ENCODE measurements at regions not wholly inside any gene's neighbourhood (a gene's known extent, or its start where the extent isn't known, plus 50 kb on each side); places are given as distances from the start of the nearest gene placed in this dataset.
"Not testable (repeated sequence)": the region's sequence is repeated elsewhere in the genome, so short reads cannot be mapped to it uniquely, and the experiment has no call there.

DNA sequence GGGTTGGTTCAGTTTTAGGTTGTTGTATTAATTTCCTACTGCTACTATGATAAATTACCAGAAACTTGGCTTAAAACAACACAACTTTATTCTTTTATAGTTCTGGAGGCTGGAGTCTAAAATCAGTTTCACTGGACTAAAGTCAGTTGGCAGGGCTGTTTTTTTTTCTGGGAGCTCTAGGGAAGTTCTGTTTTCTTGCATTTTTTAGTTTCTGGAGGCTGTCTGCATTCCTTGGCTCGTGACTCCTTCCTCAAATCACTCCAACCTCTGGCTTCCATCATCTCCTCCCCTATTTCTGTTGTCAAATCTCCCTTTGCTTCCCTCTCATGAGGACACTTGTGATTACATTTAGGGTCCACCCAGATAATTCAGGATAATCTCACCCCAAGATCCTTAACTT lies 51.3 kb upstream of the SUB1 start:
- DNase-seq, result no peak

DNA sequence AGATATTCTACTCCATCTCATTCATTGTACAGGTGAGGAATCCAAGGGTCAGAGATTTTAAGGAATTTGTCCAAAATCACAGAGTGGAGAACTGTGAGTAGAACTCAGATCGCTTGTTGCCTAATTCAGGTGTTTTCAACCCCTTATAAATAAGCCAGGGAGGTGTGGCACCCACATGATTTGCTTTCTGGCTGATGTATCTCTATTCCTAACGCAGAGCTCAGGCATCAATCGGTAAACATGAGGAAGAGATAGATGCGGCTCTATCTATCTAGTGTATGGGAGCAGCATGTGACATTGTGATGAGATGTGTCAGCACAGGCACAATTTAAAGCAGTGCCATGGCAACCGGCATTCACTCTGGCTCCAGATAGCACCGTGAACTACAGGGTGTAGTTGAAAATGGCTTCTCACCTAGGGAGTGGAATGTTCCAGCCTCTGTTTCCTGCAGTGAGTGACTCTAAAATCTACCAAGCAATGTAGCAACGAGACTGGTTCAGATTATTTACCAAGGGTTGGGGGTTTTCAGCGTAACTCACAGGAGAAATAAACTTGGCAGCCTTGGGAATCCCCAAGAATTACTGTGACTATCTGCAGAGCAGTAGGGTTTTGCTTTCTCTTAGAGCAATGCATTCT lies 53.4 kb upstream of the SUB1 start:
- DNase-seq, result peak in 4 of 5 donors; percentile 27 to 80 (median 48)

DNA sequence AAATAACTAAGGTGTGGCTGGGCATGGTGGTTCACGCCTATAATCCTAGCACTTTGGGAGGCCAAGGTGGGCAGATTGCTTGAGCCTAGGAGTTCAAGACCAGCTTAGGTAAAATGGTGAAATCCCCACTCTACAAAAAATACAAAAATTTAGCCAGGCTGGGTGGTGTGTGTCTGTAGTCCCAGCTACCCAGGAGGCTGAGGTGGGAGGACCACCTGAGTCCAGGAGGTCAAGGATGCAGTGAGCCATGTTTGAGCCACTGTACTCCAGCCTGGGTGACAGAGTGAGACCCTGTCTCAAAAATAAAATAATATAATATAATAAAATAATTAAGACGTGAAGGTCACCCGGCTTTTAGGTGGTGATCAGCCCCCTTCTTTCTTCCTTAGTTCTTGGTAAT lies 58.0 kb upstream of the SUB1 start:
- DNase-seq, result not testable (repeated sequence)

DNA sequence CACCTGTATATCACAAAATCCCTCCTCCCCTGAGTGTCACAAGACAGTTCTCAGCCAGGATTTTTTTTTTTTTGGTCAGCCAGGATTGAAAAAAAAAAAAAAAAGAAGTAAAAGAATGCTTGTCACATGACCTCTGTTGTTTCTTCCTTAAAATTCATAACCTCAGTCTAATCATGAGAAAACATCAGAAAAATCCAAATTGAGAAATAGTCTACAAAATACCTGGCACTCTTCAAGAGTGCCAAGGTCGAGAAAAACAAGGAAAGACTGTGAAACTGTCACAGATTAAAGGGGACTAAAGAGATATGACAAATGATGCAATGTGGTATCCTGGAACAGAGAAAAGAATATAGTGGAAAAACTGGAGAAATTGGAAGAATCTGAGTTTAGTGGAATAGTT lies 58.5 kb upstream of the SUB1 start:
- no peak for DNase-seq

DNA sequence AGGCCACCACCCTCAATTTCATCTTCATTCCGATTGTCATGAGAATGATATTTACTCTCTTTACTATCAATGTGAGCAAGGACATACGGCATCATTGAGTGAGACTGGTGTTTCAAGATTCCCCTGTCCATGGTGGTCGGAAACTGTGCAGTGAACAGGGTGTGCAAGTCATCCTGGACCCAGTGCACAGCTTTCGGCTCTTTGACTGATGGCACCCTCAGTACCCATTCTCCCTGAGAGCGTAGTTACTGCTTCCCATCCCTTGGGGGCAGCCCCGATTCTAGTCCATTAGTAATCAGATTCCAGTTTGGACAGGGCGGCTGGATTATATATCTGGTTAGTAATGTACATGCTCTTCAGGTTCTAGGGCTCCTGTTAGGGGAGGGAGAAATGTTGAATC lies 61.7 kb upstream of the SUB1 start:
- DNase-seq, result no peak

DNA sequence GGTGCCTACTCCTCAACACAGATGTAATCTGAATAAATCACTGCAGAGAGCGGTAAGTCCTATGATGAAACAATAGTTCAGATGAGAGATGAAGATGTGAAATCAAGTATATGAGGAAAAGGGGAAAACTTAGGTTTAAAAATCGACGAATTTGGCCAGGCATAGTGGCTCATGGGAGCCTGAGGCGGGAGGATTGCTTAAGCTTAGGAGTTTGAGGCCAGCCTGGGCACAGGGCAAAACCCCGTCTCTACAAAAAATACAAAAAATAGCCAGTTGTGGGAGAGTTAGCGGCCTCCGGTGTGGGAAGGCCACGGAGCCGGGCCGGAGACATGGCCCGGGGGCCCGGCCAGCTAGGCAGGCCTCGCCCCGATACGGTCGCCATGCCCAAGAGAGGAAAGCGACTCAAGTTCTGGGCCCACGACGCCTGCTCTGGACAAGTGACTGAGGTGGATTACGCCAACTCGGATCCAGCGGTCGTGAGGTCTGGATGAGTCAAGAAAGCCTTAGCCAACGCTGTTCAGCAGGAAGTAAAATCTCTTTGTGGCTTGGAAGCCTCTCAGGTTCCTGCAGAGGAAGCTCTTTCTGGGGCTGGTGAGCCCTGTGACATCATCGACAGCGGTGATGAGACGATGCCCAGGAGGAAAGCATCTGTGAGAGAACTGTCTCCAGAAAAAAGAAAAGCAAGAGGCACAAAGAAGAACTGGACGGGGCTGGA lies 62.8 kb upstream of the SUB1 start:
- peak in 1 of 5 donors; percentile 63 for DNase-seq

DNA sequence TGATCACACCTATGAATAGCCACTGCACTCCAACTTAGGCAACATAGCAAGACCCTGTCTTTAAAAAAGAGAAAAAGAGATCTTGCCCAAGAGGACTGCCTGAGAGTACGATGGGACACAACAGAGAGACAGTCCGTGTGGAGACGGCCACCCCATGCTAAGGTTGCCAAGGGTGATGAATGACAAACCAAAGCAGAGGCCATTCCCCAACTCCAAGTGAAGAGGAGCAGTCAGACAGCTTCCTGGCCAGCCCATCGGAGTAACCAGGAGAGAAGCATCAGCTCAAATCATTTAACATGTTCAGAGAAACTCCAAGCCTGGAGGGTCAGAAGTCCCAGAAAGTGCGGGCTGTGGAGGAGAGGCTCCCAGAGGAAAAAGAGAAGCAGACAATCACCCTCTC lies 63.9 kb upstream of the SUB1 start:
- DNase-seq, result no peak

DNA sequence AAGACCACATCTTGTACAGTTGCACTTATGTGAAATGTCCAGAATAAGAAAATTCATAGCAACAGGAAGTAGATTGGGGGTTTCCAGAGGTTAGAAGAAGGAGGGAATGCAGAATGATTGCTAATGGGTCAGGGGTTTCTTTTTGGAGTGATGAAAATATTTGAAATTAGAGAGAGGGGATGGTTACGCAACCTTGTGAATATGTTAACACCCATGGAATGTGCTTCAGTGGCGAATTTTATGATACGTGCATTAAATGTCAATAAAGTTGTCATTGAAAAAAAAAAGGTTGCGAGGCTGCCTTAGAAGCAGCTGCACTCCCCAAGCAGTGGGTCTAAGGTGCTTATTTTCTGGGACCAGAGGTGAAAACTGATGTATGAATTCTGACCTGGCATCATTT lies 64.4 kb upstream of the SUB1 start:
- no peak for DNase-seq

DNA sequence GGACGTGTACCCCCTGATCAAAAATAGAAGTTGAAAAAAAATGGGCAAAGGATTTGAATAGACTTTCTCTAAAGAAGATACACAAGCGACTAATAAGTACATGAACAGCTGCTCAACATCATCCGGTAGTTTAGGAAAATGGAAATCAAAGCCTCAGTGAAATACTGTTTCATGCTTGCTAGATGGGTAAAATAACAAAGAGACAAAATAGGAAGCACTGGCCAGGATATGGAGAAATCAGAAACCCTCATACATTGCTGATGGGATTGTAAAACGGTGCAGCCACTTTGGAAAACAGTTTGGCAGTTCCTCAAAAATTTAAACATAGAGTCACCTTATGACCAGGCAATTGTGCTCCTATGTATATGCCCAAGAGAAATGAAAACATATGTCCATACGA lies 65.0 kb upstream of the SUB1 start:
- DNase-seq, result no peak

DNA sequence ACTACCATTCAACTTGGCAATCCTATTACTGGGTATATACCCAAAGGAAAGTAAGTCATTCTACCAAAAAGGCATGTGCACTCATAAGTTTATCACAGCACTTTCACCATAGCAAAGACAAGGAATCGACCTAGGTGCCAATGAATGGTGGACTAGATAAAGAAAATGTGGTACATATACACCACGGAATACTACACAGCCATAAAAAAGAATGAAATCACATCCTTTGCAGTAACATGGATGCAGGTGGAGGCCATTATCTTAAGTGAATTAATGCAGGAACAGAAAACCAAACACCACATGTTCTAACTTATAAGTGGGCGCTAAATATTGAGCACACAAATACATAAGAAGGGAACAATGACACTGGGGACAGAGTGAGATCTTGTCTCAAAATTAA lies 65.8 kb upstream of the SUB1 start:
- no peak for DNase-seq

DNA sequence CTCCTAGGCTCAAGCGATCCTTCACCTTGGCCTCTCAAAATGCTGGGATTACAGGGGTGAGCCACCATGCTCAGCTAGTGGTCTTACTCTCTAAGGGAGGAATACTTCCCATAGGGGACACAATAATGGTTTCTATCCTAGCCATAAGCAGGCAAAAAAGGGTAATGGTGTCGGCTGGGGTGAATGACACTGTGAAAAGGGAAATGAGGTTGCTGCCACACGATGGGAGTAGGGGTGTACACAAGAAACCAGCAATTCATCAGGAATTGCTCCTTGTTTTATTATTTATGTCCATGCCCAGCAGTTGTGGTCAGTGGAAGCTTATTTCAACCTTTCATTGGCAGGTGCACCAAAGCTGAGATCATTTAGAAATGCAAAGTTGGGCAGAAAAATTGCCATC lies 70.3 kb upstream of the ZFR start:
- DNase-seq, result no peak

DNA sequence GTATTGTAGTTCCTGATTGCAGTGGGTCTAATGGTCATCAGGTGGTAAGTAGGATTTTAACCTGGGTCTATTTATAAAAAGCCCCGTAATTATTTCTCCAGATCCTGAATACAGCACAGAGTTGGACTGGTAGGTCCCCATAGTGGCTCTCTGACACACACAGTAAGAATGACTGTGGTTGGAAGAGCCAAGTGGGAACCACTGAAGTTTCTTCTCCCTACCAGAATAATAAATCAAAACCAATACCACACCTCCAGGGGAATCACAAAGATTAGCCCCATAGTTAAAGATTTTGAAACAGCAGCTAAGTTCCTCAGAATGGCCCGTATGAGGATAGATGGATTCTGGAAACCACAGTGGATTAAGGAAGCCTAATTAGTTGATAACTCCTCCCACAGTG lies 68.4 kb upstream of the ZFR start:
- no peak for DNase-seq

DNA sequence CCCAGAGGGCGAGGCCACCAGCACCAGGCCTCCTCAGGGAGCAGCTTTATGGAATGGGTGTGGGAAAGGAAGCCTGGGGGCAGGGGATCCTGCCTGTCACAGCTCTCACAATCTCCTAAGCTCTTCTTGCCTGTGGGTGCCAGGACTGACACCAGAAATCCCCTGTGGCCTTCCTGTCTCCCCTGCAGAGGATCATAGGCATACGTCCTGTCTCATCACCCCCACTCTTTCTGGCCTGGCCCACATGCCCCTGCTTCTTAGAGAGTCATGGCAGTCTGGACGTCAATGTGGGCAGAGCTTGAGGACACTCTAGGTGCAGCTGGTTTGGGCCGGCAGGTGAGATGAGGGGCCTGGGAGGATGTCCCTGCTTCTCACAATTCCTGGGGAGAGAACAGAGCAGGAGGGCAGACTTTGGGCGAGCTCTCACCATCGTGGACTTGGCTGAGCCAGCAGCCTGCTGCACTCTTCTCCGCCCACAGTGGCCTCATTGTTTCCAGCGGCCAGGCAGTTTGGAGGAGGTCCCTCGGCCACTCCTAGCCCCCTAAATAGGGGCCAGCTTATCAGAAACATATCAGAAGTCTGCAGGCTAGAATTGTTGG lies 67.3 kb upstream of the ZFR start:
- DNase-seq, result peak in 2 of 5 donors; percentile 17 to 47

DNA sequence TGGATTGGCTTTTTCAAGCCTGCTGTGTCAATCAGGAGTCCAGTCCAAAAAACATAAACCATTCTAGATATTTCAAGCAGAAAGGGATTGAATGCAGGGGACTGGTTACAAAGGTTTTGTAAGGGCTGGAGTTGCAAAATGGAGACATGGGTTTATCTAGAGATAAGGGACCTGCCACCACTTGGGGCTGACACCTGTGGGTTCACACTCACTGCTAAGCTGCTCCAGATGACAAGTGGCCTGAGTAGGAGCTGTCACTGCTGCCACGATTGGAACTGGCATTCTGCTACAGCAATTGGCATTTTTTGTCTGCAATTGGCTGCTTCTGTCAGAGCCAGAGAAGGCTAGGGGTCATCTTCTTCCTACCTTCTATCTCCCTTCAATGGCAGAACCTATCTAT lies 66.3 kb upstream of the ZFR start:
- no peak for DNase-seq

DNA sequence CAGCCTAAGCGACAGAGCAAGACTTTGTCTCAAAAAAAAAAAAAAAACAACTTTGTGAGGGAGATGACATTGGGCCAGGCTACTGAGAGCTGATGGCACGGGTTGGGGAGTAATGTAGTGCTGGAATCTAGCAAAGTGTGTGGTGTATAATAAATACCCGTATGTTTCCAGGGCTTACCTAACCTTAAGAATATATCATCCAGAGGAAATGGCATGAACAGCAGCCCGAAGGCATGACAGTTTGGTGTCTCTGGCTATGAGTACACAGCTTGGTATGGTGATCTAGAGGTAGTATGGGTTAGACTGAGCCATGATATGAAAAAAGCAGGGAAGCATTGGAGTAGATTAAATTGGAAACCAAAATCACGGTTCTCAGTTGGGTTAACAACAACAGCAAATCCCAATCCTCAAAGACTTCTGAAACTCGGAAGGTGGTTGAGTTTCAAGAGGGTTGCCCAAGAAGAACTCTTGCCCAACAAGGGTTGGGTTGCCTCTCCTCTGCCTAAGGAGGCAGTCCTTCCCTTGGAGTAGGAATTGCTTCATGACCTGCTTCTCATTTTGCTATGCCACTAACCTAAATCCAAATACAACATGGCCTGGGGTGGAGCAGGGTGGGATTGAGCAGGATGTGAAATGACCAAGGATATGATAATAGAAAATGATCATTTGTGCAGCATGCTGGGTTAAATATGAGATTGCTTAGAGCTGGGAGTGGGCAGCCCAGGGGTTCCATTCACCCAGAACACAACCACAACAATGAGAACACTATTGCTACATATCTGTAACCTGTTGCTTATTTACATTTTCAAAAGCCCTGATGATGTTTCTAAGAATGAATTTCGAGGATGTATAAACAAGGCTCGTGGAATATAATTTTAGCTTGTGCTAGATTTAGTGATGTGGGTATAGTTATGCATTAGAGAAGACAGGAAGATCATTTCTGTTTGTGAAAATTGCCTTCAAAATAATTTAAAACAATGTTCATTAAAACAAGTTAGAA lies 64.6 kb upstream of the ZFR start:
- no peak for DNase-seq

DNA sequence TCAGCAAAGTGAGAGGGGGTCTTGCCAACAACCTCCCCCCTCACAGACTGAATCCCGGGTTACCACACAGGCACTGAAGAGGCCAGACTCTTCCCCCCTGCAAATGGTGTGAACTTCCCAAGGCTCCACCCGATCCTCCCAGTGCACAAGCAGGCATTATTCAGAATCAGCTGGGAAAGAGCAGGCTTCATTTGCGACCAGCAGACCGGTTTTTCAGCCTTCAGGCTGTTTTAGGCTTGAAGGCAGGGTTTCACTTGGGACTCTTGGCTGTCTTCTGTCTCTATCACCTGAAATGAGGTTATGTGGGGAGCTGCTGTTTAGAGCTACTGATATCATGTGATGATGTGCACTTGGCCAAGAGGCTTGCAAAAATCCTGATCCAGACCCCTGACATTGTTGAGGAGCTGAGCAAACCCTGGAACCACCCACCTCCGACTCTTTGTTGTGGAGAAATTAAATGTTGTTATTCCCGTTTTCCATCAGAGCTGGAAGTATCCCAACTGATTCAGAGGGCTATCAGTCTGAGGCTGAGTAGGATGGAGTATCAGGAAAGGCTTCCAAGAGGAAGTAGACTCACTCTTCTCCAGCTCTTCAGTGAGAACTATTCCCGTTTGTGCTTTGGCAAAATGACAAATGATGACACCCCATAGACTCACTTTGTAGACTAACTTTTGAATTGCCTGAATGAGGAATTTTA lies 63.3 kb upstream of the ZFR start:
- no peak for DNase-seq

DNA sequence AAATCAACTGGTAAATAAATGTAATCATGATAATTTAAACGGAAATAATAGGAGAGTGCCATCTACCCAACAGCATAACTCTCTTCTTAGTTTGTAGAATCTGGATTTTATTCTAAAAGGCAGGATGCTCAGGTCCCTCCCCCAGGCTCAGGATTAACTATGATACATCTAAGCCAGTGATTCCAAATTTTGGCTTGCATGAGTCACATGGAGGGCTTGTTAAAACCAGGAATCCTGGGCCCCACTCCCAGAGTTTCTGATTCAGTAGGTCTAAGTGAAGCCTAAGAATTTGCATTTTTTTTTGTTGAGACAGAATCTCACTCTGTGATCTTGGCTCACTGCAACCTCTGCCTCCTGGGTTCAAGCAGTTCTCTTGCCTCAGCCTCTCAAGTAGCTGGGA lies 62.3 kb upstream of the ZFR start:
- DNase-seq, result no peak

DNA sequence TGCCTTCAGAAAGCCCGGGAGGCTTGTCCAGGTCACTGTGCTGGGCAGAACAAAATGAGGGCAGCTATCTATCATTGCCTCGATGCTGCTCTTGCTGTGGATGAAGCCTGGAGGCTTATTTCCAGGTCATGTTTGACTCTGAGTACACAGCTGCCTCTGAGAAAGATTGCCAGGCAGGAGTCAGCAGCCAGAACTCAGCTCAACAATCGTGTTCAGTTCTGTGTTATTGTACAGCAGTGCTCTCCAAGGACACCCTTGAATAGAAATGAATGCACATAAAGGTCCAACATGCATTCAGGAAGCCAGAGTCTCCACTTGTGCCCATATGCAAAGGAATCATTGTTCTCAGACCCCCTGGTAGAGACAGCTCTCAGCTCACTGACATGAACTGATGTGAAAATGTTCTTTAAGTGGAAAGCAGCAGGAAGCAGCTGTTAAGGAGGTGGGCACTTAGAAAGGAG lies 61.7 kb upstream of the ZFR start:
- no peak for DNase-seq

DNA sequence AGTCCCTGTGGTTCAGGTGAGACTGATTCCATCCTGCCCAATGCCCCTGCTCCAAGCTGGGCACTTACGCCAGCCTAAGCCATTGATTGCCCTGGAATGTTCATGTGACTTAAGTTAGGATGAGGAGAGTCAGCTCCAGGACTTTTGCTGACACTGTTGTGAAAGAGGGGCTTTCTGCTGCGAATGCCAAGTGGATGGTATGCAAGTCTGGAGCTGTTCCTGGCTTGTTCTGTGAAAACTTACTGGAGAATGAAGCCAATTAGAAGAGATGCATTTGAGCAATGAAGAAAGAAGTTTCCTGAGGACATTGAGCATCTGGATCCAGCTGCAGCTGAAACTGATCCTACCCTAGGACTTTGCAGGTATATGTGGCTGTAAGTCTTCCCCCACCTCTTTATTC lies 61.2 kb upstream of the ZFR start:
- no peak for DNase-seq

DNA sequence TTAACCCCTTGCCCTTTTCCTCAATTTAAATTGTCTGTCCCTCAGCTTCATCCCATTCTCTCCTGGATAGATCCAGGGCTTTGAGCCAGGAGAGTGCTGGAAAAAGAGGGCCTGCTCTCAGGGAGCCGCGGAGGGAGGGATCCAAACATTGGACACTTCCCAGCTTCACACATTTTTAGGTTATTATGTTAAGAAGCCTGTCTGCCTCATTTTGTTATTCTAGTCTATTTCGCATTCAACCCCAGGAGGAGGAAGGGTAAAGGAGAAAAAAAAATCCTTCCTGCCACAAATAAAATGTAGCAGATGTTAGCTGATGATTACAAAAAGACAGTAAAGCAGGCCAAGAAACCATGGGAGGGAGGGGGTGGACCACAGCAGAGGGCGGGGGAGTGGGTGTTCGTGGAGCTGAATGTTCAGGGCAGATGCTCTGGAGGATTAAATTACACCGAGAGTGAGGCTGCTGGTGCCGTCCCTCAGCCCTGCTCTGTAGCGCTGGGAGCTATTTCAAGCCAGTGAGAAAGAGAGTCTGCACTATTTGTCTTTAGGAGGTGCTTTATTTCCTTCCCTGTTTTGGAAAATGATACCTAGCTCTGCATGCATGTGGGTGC lies 60.6 kb upstream of the ZFR start:
- DNase-seq, result no peak

DNA sequence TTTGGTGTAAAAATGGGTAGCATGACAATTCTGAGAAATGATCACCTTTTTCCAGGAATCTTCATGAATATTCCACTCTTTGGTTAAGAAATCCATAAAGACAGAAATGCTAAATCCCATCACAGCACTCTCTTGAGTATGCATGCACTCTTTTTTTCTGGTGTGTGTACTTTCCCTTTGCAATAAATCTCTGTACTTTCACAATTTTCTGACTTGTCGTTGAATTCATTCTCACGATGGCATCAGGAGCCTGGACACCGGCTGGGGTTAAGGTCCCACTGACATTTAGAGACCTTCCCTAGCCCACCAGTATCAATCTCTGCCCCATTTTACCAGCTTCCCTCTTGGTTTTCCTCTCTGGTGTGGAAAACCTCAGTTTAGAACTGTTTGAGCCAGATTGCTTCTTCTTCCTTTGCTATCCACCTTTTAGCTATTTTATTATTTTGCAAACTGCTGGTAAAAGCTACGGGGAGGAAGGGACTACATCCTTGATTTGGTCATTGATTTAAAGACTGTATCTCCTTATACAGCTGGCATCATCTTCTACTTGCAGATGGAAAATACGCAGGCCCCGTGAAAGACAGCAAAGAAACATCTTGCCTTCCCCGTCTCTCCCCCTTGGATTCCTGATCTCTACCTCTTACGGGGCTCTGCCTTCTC lies 59.9 kb upstream of the ZFR start:
- DNase-seq, result no peak

Data from T-helper 1 cell (primary cell).